Brain microvascular endothelial cell (primary cell): ENCODE measurements at regions not wholly inside any gene's neighbourhood (a gene's known extent, or its start where the extent isn't known, plus 50 kb on each side); places are given as distances from the start of the nearest gene placed in this dataset.

Experiments used
- DNase-seq: peaks from one replicate; pipeline ENCODE4 v3.0.0-alpha.2; 2020
- H3K27ac ChIP-seq: fragments of 250-450 bp; sonication (Bioruptor Pico); 2 replicates; pipeline ENCODE4 v1.5.1; 2020; ENCODE audit warnings: mild to moderate bottlenecking, moderate library complexity
- H3K27me3 ChIP-seq: fragments of 250-450 bp; sonication (Bioruptor Pico); replicated peaks from 2 replicates; pipeline ENCODE4 v1.5.1; 2020; ENCODE audit warnings: mild to moderate bottlenecking
- H3K36me3 ChIP-seq: fragments of 250-450 bp; sonication (Bioruptor Pico); replicated peaks from 2 replicates; pipeline ENCODE4 v1.5.1; 2020; ENCODE audit warnings: mild to moderate bottlenecking
- H3K4me3 ChIP-seq: 2 replicates; pipeline ENCODE4 v1.5.1; 2011; ENCODE audit warnings: low read depth, mild to moderate bottlenecking, control low read depth, low read length, moderate library complexity
- CTCF ChIP-seq: IDR thresholded peaks from 2 replicates; pipeline ENCODE4 v1.5.1; 2011; ENCODE audit warnings: low read depth, mild to moderate bottlenecking, moderate library complexity, low read length, control low read depth, inconsistent platforms; ENCODE audit errors: missing control alignments
- in situ Hi-C: cut with HindIII; loops from 2 replicates; pipeline ENCODE4 v1.10.0; 2017; ENCODE audit warnings: low sequenced_read_pairs, low pct_ligation_motif_present

- Histone ChIP-seq H3K27me3 (no peaks in the 10 kb centered on the region), H3K4me3 (no peak overlapping the region), H3K27ac (no peak overlapping the region), H3K36me3 (no peaks in the 10 kb centered on the region)
- in situ Hi-C loops = no loop called here
- no peak for TF ChIP-seq CTCF
- DNase-seq = no peak
These were observed 123.8 kb downstream of the ARL4C start for GRCh38 chr2:234373060-234373459.

GRCh38 chr2:234372506-234372905 lies 124.4 kb downstream of the ARL4C start:
- no peak for DNase-seq
- no peak for TF ChIP-seq CTCF
- Histone ChIP-seq H3K27me3 (no peaks in the 10 kb centered on the region), H3K27ac (no peak overlapping the region), H3K4me3 (no peak overlapping the region), H3K36me3 (no peaks in the 10 kb centered on the region)
- in situ Hi-C loops = no loop called here

GRCh38 chr2:234368861-234369261 lies 128.0 kb downstream of the ARL4C start:
- in situ Hi-C loops = no loop called here

GRCh38 chr2:234366891-234367290 lies 130.0 kb downstream of the ARL4C start:
- DNase-seq = no peak
- Histone ChIP-seq H3K4me3 (no peak overlapping the region), H3K27ac (no peak overlapping the region), H3K27me3 (no peaks in the 10 kb centered on the region), H3K36me3 (no peaks in the 10 kb centered on the region)
- no peak for TF ChIP-seq CTCF
- in situ Hi-C loops = no loop called here

More at GRCh38 chr2:234368861-234369261, 128.0 kb downstream of the ARL4C start:
- Histone ChIP-seq H3K36me3 (no peaks in the 10 kb centered on the region), H3K27me3 (no peaks in the 10 kb centered on the region), H3K4me3 (no peak overlapping the region), H3K27ac (no peak overlapping the region)
- TF ChIP-seq CTCF = no peak
- DNase-seq = no peak

GRCh38 chr2:234364661-234365060 lies 132.2 kb downstream of the ARL4C start:
- Histone ChIP-seq H3K27ac (no peak overlapping the region), H3K4me3 (no peak overlapping the region), H3K27me3 (no peaks in the 10 kb centered on the region), H3K36me3 (no peaks in the 10 kb centered on the region)
- no peak for TF ChIP-seq CTCF
- no peak for DNase-seq
- in situ Hi-C loops = no loop called here

GRCh38 chr2:234363647-234364294 lies 133.1 kb downstream of the ARL4C start:
- no peak overlapping the region for H3K27ac ChIP-seq
- no peak overlapping the region for H3K4me3 ChIP-seq
- no peak for TF ChIP-seq CTCF
- no peaks in the 10 kb centered on the region for H3K27me3 ChIP-seq
- H3K36me3 ChIP-seq = no peaks in the 10 kb centered on the region
- in situ Hi-C loops = no loop called here
- DNase-seq = no peak
